ENCODE measurements at regions not wholly inside any gene's neighbourhood (a gene's known extent, or its start where the extent isn't known, plus 50 kb on each side); places are given as distances from the start of the nearest gene placed in this dataset.

- TF ChIP-seq CTCF (IDR thresholded peaks at IDR 0.05; ENCODE audit: low read depth, low read length, poor library complexity, severe bottlenecking) = no peak
- TF ChIP-seq EZH2phosphoT487 (IDR thresholded peaks at IDR 0.05; ENCODE audit: borderline replicate concordance, low read length) = no peak
Measured at GRCh38 chr5:28027851-28028250, 989.5 kb upstream of the CDH9 start.
